Transverse colon (tissue), 4 donors: ENCODE measurements at regions not wholly inside any gene's neighbourhood (a gene's known extent, or its start where the extent isn't known, plus 50 kb on each side); places are given as distances from the start of the nearest gene placed in this dataset.

Experiments
- DNase-seq: peaks from one replicate; pipeline ENCODE4 v3.0.0-alpha.2; 2019
- H3K27ac ChIP-seq, 4 donors: fragments of 200-600 bp; sonication (generic); 2 replicates each; pipeline ENCODE4 v1.5.1; 2016 to 2018; ENCODE audit warnings: inconsistent platforms in 4 of 4
- H3K27me3 ChIP-seq: fragments of 200-600 bp; sonication (generic); 2 replicates; pipeline ENCODE4 v1.5.1; 2017; ENCODE audit warnings: inconsistent platforms
- H3K36me3 ChIP-seq, 4 donors: fragments of 200-600 bp; sonication (generic); 2 replicates each; pipeline ENCODE4 v1.5.1; 2017 to 2019; ENCODE audit warnings: inconsistent platforms in 4 of 4
- H3K4me1 ChIP-seq, 4 donors: fragments of 200-600 bp; sonication (generic); 2 replicates each; pipeline ENCODE4 v1.5.1; 2017 to 2020; ENCODE audit warnings: inconsistent platforms in 4 of 4
- H3K4me3 ChIP-seq, 4 donors: fragments of 200-600 bp; sonication (generic); 1 replicate in 1 of 4; 2 replicates in 3 of 4; pipeline versions ENCODE4 v1.5.1 to v1.6.1; 2017 to 2019; ENCODE audit warnings: inconsistent platforms in 4 of 4
- H3K9me3 ChIP-seq, 2 donors: fragments of 200-600 bp; sonication (generic); 2 replicates each; pipeline ENCODE4 v1.5.1; 2017 to 2019; ENCODE audit warnings: inconsistent platforms in 2 of 2
- EP300 ChIP-seq: sonication (generic); formaldehyde crosslinking; IDR thresholded peaks from one replicate; pipeline ENCODE4 v1.6.1; 2017; ENCODE audit warnings: antibody characterized with exemption, low read depth
- POLR2A ChIP-seq: fragments of 450-650 bp; IDR thresholded peaks from one replicate; pipeline ENCODE4 v1.6.1; 2016; ENCODE audit warnings: antibody characterized with exemption, mild to moderate bottlenecking, moderate library complexity
- POLR2AphosphoS5 ChIP-seq, 3 donors: sonication (generic); formaldehyde crosslinking; IDR thresholded peaks; one replicate each; pipeline ENCODE4 v1.6.1; 2016; ENCODE audit warnings: antibody characterized with exemption in 3 of 3
- WGBS, 2 donors: methylation state at CpG; one replicate each; pipeline ENCODE4 v1.1.5; 2018; ENCODE audit warnings: low coverage in 1 of 2; 5-methylcytosine and 5-hydroxymethylcytosine counted together
- in situ Hi-C, 4 donors: fragments of 200-750 bp; cut with MboI; loops; one replicate each; pipeline versions ENCODE4 v1.15.0 to v1.15.1; 2017; ENCODE audit warnings: low sequenced_read_pairs in 3 of 4, low pct_ligation_motif_present in 1 of 4, low pct_unique_long_range_greater_than_20kb in 1 of 4
- intact Hi-C: fragments of 100-400 bp; cut with DNase I; formaldehyde crosslinking; loops from one replicate; pipeline ENCODE4 v1.15.1; 2023; ENCODE audit warnings: low total_unique reads
- TF ChIP-seq, protein P1 (sequence below), 5 experiments: fragments of 200-600 bp in 3 of 5; fragments of 450-650 bp in 2 of 5; sonication (generic) in 3 of 5; IDR thresholded peaks; 1 replicate in 2 of 5; 2 replicates in 3 of 5; pipeline ENCODE4 v1.5.1; 2016 to 2017; ENCODE audit warnings: antibody characterized with exemption in 5 of 5, inconsistent platforms in 3 of 5, mild to moderate bottlenecking in 2 of 5, moderate library complexity in 1 of 5

DNA sequence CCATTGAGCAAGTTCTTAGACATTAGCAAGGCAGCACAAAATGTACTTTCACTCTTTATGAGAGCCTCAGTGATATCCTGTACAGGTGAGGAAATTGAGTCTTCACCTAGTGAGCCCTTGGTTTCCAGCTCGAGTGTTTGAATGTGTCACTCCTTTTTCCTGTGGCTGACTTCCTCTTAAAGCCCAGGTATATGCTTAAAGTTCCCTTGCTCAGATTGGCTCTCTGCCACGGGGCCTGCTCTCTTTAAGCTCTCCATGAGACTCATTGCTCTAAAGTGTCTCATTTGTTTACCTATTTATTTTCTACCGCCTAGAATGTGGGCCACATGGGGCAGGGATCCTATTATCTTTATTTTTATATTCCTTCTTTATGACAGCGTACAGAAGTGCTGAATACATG, 324.9 kb downstream of the SIPA1L2 start:
- no peak overlapping the region for H3K4me3 ChIP-seq
- peak; percentile 69 for DNase-seq
- H3K36me3 ChIP-seq: no peaks in the 10 kb centered on the region
- WGBS, 2 donors: 30 to 37% methylated on average over 3 to 4 of the region's 4 CpGs
- in situ Hi-C loops: no loop called here
- intact Hi-C loops: no loop called here
- H3K27me3 ChIP-seq: no peaks in the 10 kb centered on the region
- no peak overlapping the region for H3K27ac ChIP-seq
- H3K9me3 ChIP-seq: no peaks in the 10 kb centered on the region
- H3K4me1 ChIP-seq: peaks cover 0 to 22% (median 1%) of the 10 kb centered on the region in 4 donors
- TF ChIP-seq POLR2AphosphoS5 (IDR thresholded peaks at IDR 0.05): no peak
- TF ChIP-seq EP300: no peak
- TF ChIP-seq, protein P1, sequence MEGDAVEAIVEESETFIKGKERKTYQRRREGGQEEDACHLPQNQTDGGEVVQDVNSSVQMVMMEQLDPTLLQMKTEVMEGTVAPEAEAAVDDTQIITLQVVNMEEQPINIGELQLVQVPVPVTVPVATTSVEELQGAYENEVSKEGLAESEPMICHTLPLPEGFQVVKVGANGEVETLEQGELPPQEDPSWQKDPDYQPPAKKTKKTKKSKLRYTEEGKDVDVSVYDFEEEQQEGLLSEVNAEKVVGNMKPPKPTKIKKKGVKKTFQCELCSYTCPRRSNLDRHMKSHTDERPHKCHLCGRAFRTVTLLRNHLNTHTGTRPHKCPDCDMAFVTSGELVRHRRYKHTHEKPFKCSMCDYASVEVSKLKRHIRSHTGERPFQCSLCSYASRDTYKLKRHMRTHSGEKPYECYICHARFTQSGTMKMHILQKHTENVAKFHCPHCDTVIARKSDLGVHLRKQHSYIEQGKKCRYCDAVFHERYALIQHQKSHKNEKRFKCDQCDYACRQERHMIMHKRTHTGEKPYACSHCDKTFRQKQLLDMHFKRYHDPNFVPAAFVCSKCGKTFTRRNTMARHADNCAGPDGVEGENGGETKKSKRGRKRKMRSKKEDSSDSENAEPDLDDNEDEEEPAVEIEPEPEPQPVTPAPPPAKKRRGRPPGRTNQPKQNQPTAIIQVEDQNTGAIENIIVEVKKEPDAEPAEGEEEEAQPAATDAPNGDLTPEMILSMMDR (IDR thresholded peaks at IDR 0.05): no peak
- TF ChIP-seq POLR2A: no peak

DNA sequence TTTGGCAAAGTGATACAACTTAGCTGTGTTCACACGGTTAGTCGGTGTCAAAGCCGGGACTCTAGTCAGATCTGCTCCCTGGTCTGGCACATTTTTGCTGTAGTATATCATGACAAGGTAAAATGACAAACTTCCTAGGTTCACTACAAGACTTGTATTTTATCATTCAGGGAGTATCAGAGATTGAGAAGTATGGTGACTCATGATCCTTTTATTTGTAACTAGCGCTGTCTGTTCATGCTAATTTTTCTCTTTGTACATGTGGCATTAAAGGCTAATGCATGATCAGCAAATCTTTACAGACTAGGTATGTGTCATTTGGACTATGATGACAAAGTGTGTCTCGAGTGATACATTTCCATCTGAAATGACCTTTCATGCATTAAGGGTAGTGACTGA, 326.7 kb downstream of the SIPA1L2 start:
- H3K27ac ChIP-seq: no peak overlapping the region
- in situ Hi-C loops (no loop called here), intact Hi-C loops (no loop called here)
- H3K36me3 ChIP-seq: no peaks in the 10 kb centered on the region
- WGBS, 2 donors: 90 to 95% methylated on average over 5 of the region's 5 CpGs
- H3K9me3 ChIP-seq: no peaks in the 10 kb centered on the region
- DNase-seq: no peak
- H3K27me3 ChIP-seq: no peaks in the 10 kb centered on the region
- H3K4me3 ChIP-seq: no peak overlapping the region
- TF ChIP-seq, protein P1 (IDR thresholded peaks at IDR 0.05): no peak
- TF ChIP-seq EP300 (no peak), POLR2A (no peak), POLR2AphosphoS5 (IDR thresholded peaks at IDR 0.05) (no peak)
- peaks cover 0 to 22% (median 1%) of the 10 kb centered on the region in 4 donors for H3K4me1 ChIP-seq

DNA sequence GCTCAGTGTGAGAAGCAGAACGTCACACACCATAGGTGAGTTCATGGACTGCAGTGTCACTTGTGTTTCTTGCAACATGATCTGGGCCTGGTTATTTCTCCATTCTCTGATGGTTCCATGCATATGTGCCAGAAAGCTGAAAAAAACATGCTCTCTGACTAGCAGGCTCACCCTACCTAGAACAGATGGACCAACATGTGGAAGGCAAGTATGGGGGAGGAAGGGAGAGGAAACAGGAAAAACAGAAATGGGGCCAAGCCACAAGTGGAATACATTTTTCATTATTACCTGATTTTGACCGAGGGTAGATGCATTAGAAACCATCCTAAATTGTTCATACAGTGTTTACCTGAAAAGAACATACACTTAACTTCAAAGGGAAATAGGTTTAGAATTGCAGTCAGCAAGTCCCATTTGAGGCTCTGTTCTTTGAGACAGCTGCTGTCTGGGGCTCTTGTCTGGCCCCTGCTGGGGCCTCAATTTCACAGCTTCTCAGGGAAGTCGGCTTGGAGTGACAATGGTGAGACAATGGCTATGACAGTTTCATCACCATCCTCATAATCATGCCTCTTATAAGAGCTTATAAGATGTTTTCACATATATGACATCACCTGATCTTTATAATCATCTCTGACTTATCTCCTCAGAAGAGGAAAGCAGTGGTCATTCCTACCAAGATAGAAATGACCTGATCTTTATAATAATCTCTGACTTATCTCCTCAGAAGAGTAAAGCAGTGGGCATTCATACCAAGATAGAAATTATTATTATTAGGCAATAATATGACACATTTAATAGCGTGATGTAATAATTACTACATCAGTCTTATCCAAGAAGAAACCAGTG, 327.3 kb downstream of the SIPA1L2 start:
- WGBS, 2 donors: 63 to 94% methylated on average over 2 to 4 of the region's 4 CpGs
- Histone ChIP-seq H3K36me3 (no peaks in the 10 kb centered on the region), H3K4me1 (peaks cover 0 to 22% (median 1%) of the 10 kb centered on the region in 4 donors), H3K27me3 (no peaks in the 10 kb centered on the region), H3K9me3 (no peaks in the 10 kb centered on the region), H3K4me3 (no peak overlapping the region), H3K27ac (no peak overlapping the region)
- in situ Hi-C loops (no loop called here), intact Hi-C loops (no loop called here)
- no peak for DNase-seq
- TF ChIP-seq POLR2A (no peak), POLR2AphosphoS5 (IDR thresholded peaks at IDR 0.05) (no peak), EP300 (no peak)
- TF ChIP-seq, protein P1 (IDR thresholded peaks at IDR 0.05): no peak

DNA sequence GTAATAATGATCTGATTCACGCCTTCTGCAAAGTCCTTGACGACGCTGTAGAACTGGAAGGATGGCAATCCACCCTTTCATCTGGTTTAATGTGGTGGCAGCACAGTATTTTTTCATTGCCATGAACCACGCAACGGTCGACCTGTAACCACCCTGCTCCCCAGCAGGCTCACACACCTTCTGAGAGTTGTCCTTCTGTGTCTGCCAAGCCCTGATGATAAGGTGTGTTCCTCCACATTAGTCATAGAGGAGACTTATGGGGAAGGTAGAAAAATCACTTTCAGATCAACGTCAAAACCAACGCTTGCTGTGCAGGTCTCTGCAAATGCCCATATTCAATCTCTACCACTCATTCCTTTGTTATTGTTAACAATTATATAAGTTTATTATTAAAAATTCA, 328.7 kb downstream of the SIPA1L2 start:
- DNase-seq: no peak
- 83% methylated on average over 8 of the region's 8 CpGs for WGBS, 2 donors
- in situ Hi-C loops (no loop called here), intact Hi-C loops (no loop called here)
- peaks cover 0 to 17% (median 0%) of the 10 kb centered on the region in 4 donors for H3K4me1 ChIP-seq
- H3K9me3 ChIP-seq: no peaks in the 10 kb centered on the region
- H3K27me3 ChIP-seq: no peaks in the 10 kb centered on the region
- H3K27ac ChIP-seq: no peak overlapping the region
- no peak overlapping the region for H3K4me3 ChIP-seq
- no peaks in the 10 kb centered on the region for H3K36me3 ChIP-seq
- TF ChIP-seq POLR2AphosphoS5 (IDR thresholded peaks at IDR 0.05) (no peak), POLR2A (no peak), EP300 (no peak)
- TF ChIP-seq, protein P1 (IDR thresholded peaks at IDR 0.05): no peak
